Motor neuron (in vitro differentiated cells): ENCODE measurements at regions not wholly inside any gene's neighbourhood (a gene's known extent, or its start where the extent isn't known, plus 50 kb on each side); places are given as distances from the start of the nearest gene placed in this dataset.
A peak's percentile ranks its signal among the peaks of the same experiment; 100 is the strongest.

Experiments used
- ATAC-seq, 8 experiments: fragments of 200-7000 bp; cut with Tn5 transposase; replicated peaks in 6 of 8; 2 replicates each; pipeline ENCODE4 v1.8.0; 2021; ENCODE audit warnings: mild to moderate bottlenecking in 8 of 8, moderate library complexity in 8 of 8
- H3K27ac ChIP-seq, 2 donors: fragments of 250-450 bp; sonication (Bioruptor Pico); 2 replicates each; pipeline ENCODE4 v1.9.0; 2021; ENCODE audit warnings: antibody characterized with exemption in 2 of 2, mild to moderate bottlenecking in 2 of 2, moderate library complexity in 1 of 2
- H3K4me1 ChIP-seq, 2 donors: fragments of 250-450 bp; sonication (Bioruptor Pico); replicated peaks in 1 of 2; 2 replicates each; pipeline ENCODE4 v1.6.1; 2021; ENCODE audit warnings: antibody characterized with exemption in 2 of 2, mild to moderate bottlenecking in 2 of 2, moderate library complexity in 1 of 2
- H3K4me3 ChIP-seq, 5 donors: fragments of 250-450 bp; sonication (Bioruptor Pico); 2 replicates each; pipeline ENCODE4 v1.9.0; 2021; ENCODE audit warnings: antibody characterized with exemption in 5 of 5, mild to moderate bottlenecking in 5 of 5, moderate library complexity in 4 of 5
- WGBS, 10 experiments: fragments of 450-650 bp; shearing (Covaris generic); methylation state at CpG; one replicate each; pipeline ENCODE4 v1.0.0; 2022; 5-methylcytosine and 5-hydroxymethylcytosine counted together
- in situ Hi-C, 9 experiments: fragments of 400-800 bp; cut with MboI; loops; one replicate each; pipeline ENCODE4 v1.15.0; 2021; ENCODE audit warnings: low sequenced_read_pairs in 9 of 9, low pct_unique_long_range_greater_than_20kb in 2 of 9; ENCODE audit not compliant: unreplicated experiment in 9 of 9

GRCh38 chr13:59501004-59501403, 662.7 kb downstream of the DIAPH3 start:
- no peak overlapping the region for H3K4me3 ChIP-seq
- ATAC-seq: no peak
- in situ Hi-C loops: no loop called here
- H3K27ac ChIP-seq: no peak overlapping the region
- peaks cover 5 to 13% of the 10 kb centered on the region in 2 donors for H3K4me1 ChIP-seq
- 0 to 100% (median 78%) methylated on average over 1 to 4 of the region's 4 CpGs; no CpG with 5 or more reads in 1 of the 10 experiments for WGBS, 10 experiments

- H3K4me3 ChIP-seq: no peak overlapping the region
These were observed 659.3 kb downstream of the DIAPH3 start for GRCh38 chr13:59504407-59504806.

GRCh38 chr13:59510386-59510785, 653.3 kb downstream of the DIAPH3 start:
- Histone ChIP-seq H3K4me1 (peaks cover 0 to 6% of the 10 kb centered on the region in 2 donors), H3K4me3 (no peak overlapping the region), H3K27ac (no peak overlapping the region)
- 6 to 100% (median 81%) methylated on average over 1 to 4 of the region's 4 CpGs; no CpG with 5 or more reads in 1 of the 10 experiments for WGBS, 10 experiments
- peak in 2 of 8 experiments; percentile 62 to 76 for ATAC-seq
- in situ Hi-C loops: no loop called here

More at GRCh38 chr13:59504407-59504806, 659.3 kb downstream of the DIAPH3 start:
- peak in 4 of 8 experiments; percentile 38 to 79 (median 77) for ATAC-seq
- H3K4me1 ChIP-seq: peaks cover 0 to 4% of the 10 kb centered on the region in 2 donors
- H3K27ac ChIP-seq: no peak overlapping the region
- 0 to 84% (median 52%) methylated on average over 1 to 5 of the region's 5 CpGs; no CpG with 5 or more reads in 2 of the 10 experiments for WGBS, 10 experiments
- in situ Hi-C loops: no loop called here

GRCh38 chr13:59513686-59514085, 650.0 kb downstream of the DIAPH3 start:
- no peak for ATAC-seq
- H3K4me1 ChIP-seq: peaks cover 0 to 6% of the 10 kb centered on the region in 2 donors
- H3K27ac ChIP-seq: no peak overlapping the region
- 0 to 100% (median 57%) methylated on average over 1 of the region's 1 CpG; no CpG with 5 or more reads in 1 of the 10 experiments for WGBS, 10 experiments
- H3K4me3 ChIP-seq: no peak overlapping the region
- in situ Hi-C loops: no loop called here

- Histone ChIP-seq H3K4me1 (peaks cover 0 to 6% of the 10 kb centered on the region in 2 donors), H3K27ac (no peak overlapping the region), H3K4me3 (no peak overlapping the region)
- in situ Hi-C loops: no loop called here
- 56 to 100% (median 82%) methylated on average over 3 to 5 of the region's 5 CpGs; no CpG with 5 or more reads in 6 of the 10 experiments for WGBS, 10 experiments
- no peak for ATAC-seq
These were observed 649.4 kb downstream of the DIAPH3 start for GRCh38 chr13:59514316-59514715.

GRCh38 chr13:59519819-59520218, 643.9 kb downstream of the DIAPH3 start:
- Histone ChIP-seq H3K27ac (no peak overlapping the region), H3K4me1 (no peaks in the 10 kb centered on the region), H3K4me3 (no peak overlapping the region)
- in situ Hi-C loops: no loop called here
- ATAC-seq: peak in 2 of 8 experiments; percentile 15 to 32
- 0 to 83% (median 0%) methylated on average over 1 to 2 of the region's 2 CpGs; no CpG with 5 or more reads in 5 of the 10 experiments for WGBS, 10 experiments

GRCh38 chr13:59521549-59521948, 642.2 kb downstream of the DIAPH3 start:
- in situ Hi-C loops: no loop called here
- ATAC-seq: no peak
- WGBS, 10 experiments: 0 to 100% (median 86%) methylated on average over 1 of the region's 1 CpG; no CpG with 5 or more reads in 3 of the 10 experiments
- H3K27ac ChIP-seq: no peak overlapping the region
- H3K4me3 ChIP-seq: no peak overlapping the region
- no peaks in the 10 kb centered on the region for H3K4me1 ChIP-seq

- in situ Hi-C loops: no loop called here
- Histone ChIP-seq H3K4me3 (no peak overlapping the region), H3K4me1 (no peaks in the 10 kb centered on the region), H3K27ac (no peak overlapping the region)
- ATAC-seq: no peak
These were observed 641.1 kb downstream of the DIAPH3 start for GRCh38 chr13:59522652-59523051.

- no peak for ATAC-seq
- no peak overlapping the region for H3K4me3 ChIP-seq
- 11 to 100% (median 60%) methylated on average over 1 to 3 of the region's 3 CpGs; no CpG with 5 or more reads in 4 of the 10 experiments for WGBS, 10 experiments
- no peak overlapping the region for H3K27ac ChIP-seq
- H3K4me1 ChIP-seq: peaks cover 7 to 10% of the 10 kb centered on the region in 2 donors
- in situ Hi-C loops: no loop called here
These were observed 636.2 kb downstream of the DIAPH3 start for GRCh38 chr13:59527500-59527899.

GRCh38 chr13:59531571-59532091, 632.1 kb downstream of the DIAPH3 start:
- Histone ChIP-seq H3K4me1 (peaks cover 7 to 10% of the 10 kb centered on the region in 2 donors), H3K27ac (peak overlapping the region in 1 of 2 donors; percentile 61), H3K4me3 (no peak overlapping the region)
- ATAC-seq: peak; percentile 27 to 80 (median 56)
- in situ Hi-C loops: no loop called here
- WGBS, 10 experiments: 12 to 67% (median 41%) methylated on average over 3 to 8 of the region's 9 CpGs

- ATAC-seq: no peak
- 14 to 92% (median 76%) methylated on average over 1 to 2 of the region's 2 CpGs; no CpG with 5 or more reads in 3 of the 10 experiments for WGBS, 10 experiments
These were observed 631.3 kb downstream of the DIAPH3 start for GRCh38 chr13:59532405-59532804.

GRCh38 chr13:59533561-59534555, 629.9 kb downstream of the DIAPH3 start:
- WGBS, 10 experiments: 0 to 100% (median 77%) methylated on average over 1 to 3 of the region's 3 CpGs
- H3K4me3 ChIP-seq: no peak overlapping the region
- H3K4me1 ChIP-seq: peaks cover 7 to 10% of the 10 kb centered on the region in 2 donors
- H3K27ac ChIP-seq: no peak overlapping the region
- ATAC-seq: no peak
- in situ Hi-C loops: no loop called here

More at GRCh38 chr13:59532405-59532804, 631.3 kb downstream of the DIAPH3 start:
- no peak overlapping the region for H3K4me3 ChIP-seq
- in situ Hi-C loops: no loop called here
- no peak overlapping the region for H3K27ac ChIP-seq
- H3K4me1 ChIP-seq: peaks cover 7 to 10% of the 10 kb centered on the region in 2 donors

GRCh38 chr13:59534806-59535205, 628.9 kb downstream of the DIAPH3 start:
- 2 to 83% (median 61%) methylated on average over 1 to 5 of the region's 5 CpGs for WGBS, 10 experiments
- Histone ChIP-seq H3K4me1 (peaks cover 7 to 10% of the 10 kb centered on the region in 2 donors), H3K4me3 (no peak overlapping the region), H3K27ac (no peak overlapping the region)
- in situ Hi-C loops: no loop called here
- ATAC-seq: no peak
